HCT116 (cell line): ENCODE measurements at regions not wholly inside any gene's neighbourhood (a gene's known extent, or its start where the extent isn't known, plus 50 kb on each side); places are given as distances from the start of the nearest gene placed in this dataset.

Source experiments
- POLR2A ChIP-seq: IDR thresholded peaks from 2 replicates; pipeline ENCODE4 v1.7.0; 2011; ENCODE audit warnings: borderline replicate concordance; ENCODE audit not compliant: insufficient read depth, insufficient read length; ENCODE audit errors: extremely low read depth
- YY1 ChIP-seq: IDR thresholded peaks from 2 replicates; pipeline ENCODE4 v1.6.1; 2011; ENCODE audit warnings: low read length, low read depth, moderate library complexity, mild to moderate bottlenecking; ENCODE audit not compliant: insufficient replicate concordance; ENCODE audit errors: extremely low read depth

GRCh38 chr7:125197731-125198393 is 268.2 kb upstream of the POT1 start:
- TF ChIP-seq YY1, result no peak
- TF ChIP-seq POLR2A, result no peak
